DND-41 (cell line): ENCODE measurements at regions not wholly inside any gene's neighbourhood (a gene's known extent, or its start where the extent isn't known, plus 50 kb on each side); places are given as distances from the start of the nearest gene placed in this dataset.

Experiments used
- ATAC-seq: fragments of 200-7000 bp; cut with Tn5 transposase; 3 replicates; pipeline ENCODE4 v1.9.1; 2021; ENCODE audit warnings: low read depth; ENCODE audit not compliant: insufficient read depth
- DNase-seq: peaks from one replicate; pipeline ENCODE4 v3.0.0-alpha.2; 2020
- H2AFZ ChIP-seq: 2 replicates; pipeline ENCODE4 v1.6.0; 2012; ENCODE audit warnings: low read depth, low read length
- H3K27ac ChIP-seq: 2 replicates; pipeline ENCODE4 v1.5.1; 2012; ENCODE audit warnings: low read length, inconsistent platforms
- H3K27me3 ChIP-seq: fragments of 200-600 bp; sonication (generic); 2 replicates; pipeline ENCODE4 v1.6.0; 2012; ENCODE audit warnings: low read length, mild to moderate bottlenecking, inconsistent platforms; ENCODE audit not compliant: insufficient read depth, poor library complexity
- H3K36me3 ChIP-seq: 2 replicates; pipeline ENCODE4 v1.5.1; 2012; ENCODE audit warnings: low read length, inconsistent platforms; ENCODE audit not compliant: insufficient read depth
- H3K4me1 ChIP-seq: 2 replicates; pipeline ENCODE4 v1.5.1; 2012; ENCODE audit warnings: mild to moderate bottlenecking, low read length; ENCODE audit not compliant: insufficient read depth
- H3K4me2 ChIP-seq: 2 replicates; pipeline ENCODE4 v1.6.0; 2012; ENCODE audit warnings: mild to moderate bottlenecking, moderate library complexity, low read length, inconsistent platforms; ENCODE audit not compliant: insufficient read depth
- H3K4me3 ChIP-seq, 2 experiments: fragments of 200-600 bp in 1 of 2; shearing (Covaris generic) in 1 of 2; 2 replicates each; pipeline ENCODE4 v1.5.1; 2012 to 2016; ENCODE audit warnings: inconsistent platforms in 2 of 2, low read length in 2 of 2, mild to moderate bottlenecking in 2 of 2, low read depth in 1 of 2, moderate library complexity in 1 of 2
- H3K79me2 ChIP-seq: 2 replicates; pipeline ENCODE4 v1.6.0; 2012; ENCODE audit warnings: low read length, inconsistent platforms; ENCODE audit not compliant: insufficient read depth
- H3K9ac ChIP-seq: 2 replicates; pipeline ENCODE4 v1.6.0; 2012; ENCODE audit warnings: low read depth, mild to moderate bottlenecking, inconsistent platforms, low read length, moderate library complexity
- H3K9me3 ChIP-seq: 2 replicates; pipeline ENCODE4 v1.5.1; 2012; ENCODE audit warnings: low read length, moderate library complexity, mild to moderate bottlenecking, inconsistent platforms; ENCODE audit not compliant: insufficient read depth, severe bottlenecking
- H4K20me1 ChIP-seq: 2 replicates; pipeline ENCODE4 v1.6.0; 2012; ENCODE audit warnings: low read length; ENCODE audit not compliant: insufficient read depth
- CTCF ChIP-seq: IDR thresholded peaks from 2 replicates; pipeline ENCODE4 v1.5.1; 2012; ENCODE audit warnings: borderline replicate concordance, low read length, moderate library complexity, mild to moderate bottlenecking; ENCODE audit not compliant: poor library complexity, severe bottlenecking; ENCODE audit errors: extremely low read depth
- EZH2 ChIP-seq: IDR thresholded peaks from 3 replicates; pipeline ENCODE4 v1.6.1; 2012; ENCODE audit warnings: borderline replicate concordance, low read depth, mild to moderate bottlenecking, moderate library complexity, low read length, inconsistent platforms; ENCODE audit not compliant: severe bottlenecking

GRCh38 chr5:133890776-133891280 lies 77.6 kb downstream of the C5orf15 start:
- Histone ChIP-seq H3K9me3 (no peaks in the 10 kb centered on the region), H3K9ac (no peak overlapping the region), H3K36me3 (no peaks in the 10 kb centered on the region), H3K79me2 (no peaks in the 10 kb centered on the region), H3K4me3 (no peak overlapping the region), H3K4me1 (no peaks in the 10 kb centered on the region), H2AFZ (no peak overlapping the region), H3K4me2 (no peak overlapping the region), H4K20me1 (no peaks in the 10 kb centered on the region), H3K27ac (no peak overlapping the region), H3K27me3 (peaks cover 5% of the 10 kb centered on the region)
- DNase-seq (no peak), ATAC-seq (no peak)
- TF ChIP-seq EZH2 (no peak), CTCF (no peak)

GRCh38 chr5:133890314-133890713 lies 78.1 kb downstream of the C5orf15 start:
- Histone ChIP-seq H3K4me2 (no peak overlapping the region), H3K79me2 (no peaks in the 10 kb centered on the region), H3K36me3 (no peaks in the 10 kb centered on the region), H3K9ac (no peak overlapping the region), H3K27ac (no peak overlapping the region), H2AFZ (no peak overlapping the region), H3K4me1 (no peaks in the 10 kb centered on the region), H3K4me3 (no peak overlapping the region), H3K9me3 (no peaks in the 10 kb centered on the region), H3K27me3 (peaks cover 6% of the 10 kb centered on the region), H4K20me1 (no peaks in the 10 kb centered on the region)
- no peak for ATAC-seq
- DNase-seq = no peak
- TF ChIP-seq CTCF = no peak
- no peak for TF ChIP-seq EZH2

- no peaks in the 10 kb centered on the region for H3K4me1 ChIP-seq
- DNase-seq (no peak), ATAC-seq (no peak)
- no peak overlapping the region for H3K4me3 ChIP-seq
- no peaks in the 10 kb centered on the region for H3K79me2 ChIP-seq
- H3K9me3 ChIP-seq = no peaks in the 10 kb centered on the region
- H3K27ac ChIP-seq = no peak overlapping the region
- TF ChIP-seq EZH2 (no peak), CTCF (no peak)
- no peak overlapping the region for H2AFZ ChIP-seq
- H3K9ac ChIP-seq = no peak overlapping the region
- no peak overlapping the region for H3K4me2 ChIP-seq
- no peaks in the 10 kb centered on the region for H3K36me3 ChIP-seq
- no peaks in the 10 kb centered on the region for H4K20me1 ChIP-seq
- H3K27me3 ChIP-seq = peaks cover 5% of the 10 kb centered on the region
Observed at GRCh38 chr5:133889271-133889905, 79.0 kb downstream of the C5orf15 start.
